Caki2 (cell line): ENCODE measurements at regions not wholly inside any gene's neighbourhood (a gene's known extent, or its start where the extent isn't known, plus 50 kb on each side); places are given as distances from the start of the nearest gene placed in this dataset.

Experiments
- DNase-seq: peaks from one replicate; pipeline ENCODE4 v3.0.0-alpha.2; 2015; ENCODE audit warnings: low read depth
- in situ Hi-C: cut with HindIII; loops from 2 replicates; pipeline ENCODE4 v1.10.0; 2016; ENCODE audit warnings: low sequenced_read_pairs, low pct_unique_long_range_greater_than_20kb, mixed read lengths

DNA sequence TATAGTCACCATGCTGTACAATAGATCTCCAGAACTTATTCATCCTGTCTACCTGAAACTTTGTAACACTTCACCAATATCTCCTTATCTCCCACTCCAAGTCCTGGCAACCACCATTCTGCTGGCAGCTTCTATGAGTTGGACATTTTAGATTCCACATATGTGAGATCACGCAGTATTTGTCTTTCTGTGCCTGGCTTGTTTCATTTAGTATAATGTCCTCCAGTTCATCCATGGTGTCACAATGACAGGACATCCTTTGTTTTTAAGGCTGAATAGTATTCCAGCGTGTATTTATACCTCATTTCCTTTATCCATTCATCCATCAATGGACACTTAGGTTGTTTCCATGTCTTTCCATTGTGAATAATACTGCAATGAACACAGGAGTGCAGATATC is 198.7 kb downstream of the QDPR start:
- in situ Hi-C loops, result no loop called here
- DNase-seq, result no peak

GRCh38 chr4:17310269-17310652 is 201.6 kb downstream of the QDPR start:
- no peak for DNase-seq
- in situ Hi-C loops, result no loop called here

DNA sequence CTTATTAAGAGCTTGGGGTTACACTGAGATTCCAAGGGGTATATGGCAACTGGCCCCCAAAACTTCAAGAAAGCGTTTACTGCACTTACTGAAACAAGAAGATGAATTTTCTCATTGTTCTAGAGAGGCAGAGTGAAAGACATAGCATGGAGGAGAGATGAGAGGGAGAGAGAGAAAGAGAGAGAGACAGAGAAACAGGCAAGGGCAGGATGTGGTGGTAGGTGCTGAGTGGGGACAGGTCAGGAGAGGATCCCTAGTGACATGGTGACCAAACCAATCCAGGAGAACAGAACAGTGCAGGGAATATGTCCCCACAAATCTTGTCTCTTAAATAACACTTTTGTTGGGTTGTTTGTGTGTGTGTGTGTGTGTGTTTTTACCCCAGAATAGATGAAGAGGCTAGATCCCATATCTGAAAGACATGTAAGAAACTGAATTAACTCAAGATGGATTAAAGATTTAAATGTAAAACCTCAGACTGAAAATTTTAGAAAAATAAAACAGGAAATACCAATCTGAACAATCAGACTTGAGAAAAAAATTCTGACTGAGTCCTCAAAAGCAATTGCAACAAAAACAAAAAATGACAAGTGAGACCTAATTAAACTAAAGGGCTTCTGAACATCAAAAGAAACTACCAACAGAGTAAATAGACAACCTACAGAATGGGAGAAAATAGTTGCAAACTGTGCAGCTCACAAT is 202.2 kb downstream of the QDPR start:
- in situ Hi-C loops, result no loop called here
- no peak for DNase-seq

DNA sequence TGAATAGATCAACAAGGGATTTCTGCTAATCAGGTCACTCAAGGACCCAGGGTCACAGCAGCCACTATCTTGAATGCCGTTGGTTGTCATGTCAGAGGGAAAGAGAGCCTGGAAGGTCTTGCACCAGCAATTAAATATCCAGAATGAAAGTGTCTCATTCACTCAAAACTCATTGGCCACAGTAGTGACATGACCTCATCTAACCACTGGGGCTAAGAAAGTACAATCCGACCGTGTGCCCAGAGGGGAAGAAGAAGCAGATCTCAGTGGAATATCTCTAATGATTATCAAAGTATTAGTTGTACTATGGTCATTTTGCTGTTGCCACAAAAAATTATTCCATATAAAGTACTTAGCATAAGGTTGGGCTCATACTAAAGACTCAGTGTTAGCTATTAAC is 210.0 kb downstream of the QDPR start:
- no peak for DNase-seq
- in situ Hi-C loops, result no loop called here

- in situ Hi-C loops, result no loop called here
- DNase-seq, result no peak
Observed at GRCh38 chr4:17301266-17301665, 210.6 kb downstream of the QDPR start.

GRCh38 chr4:17296921-17297890 is 214.7 kb downstream of the QDPR start:
- in situ Hi-C loops, result no loop called here
- DNase-seq, result no peak

DNA sequence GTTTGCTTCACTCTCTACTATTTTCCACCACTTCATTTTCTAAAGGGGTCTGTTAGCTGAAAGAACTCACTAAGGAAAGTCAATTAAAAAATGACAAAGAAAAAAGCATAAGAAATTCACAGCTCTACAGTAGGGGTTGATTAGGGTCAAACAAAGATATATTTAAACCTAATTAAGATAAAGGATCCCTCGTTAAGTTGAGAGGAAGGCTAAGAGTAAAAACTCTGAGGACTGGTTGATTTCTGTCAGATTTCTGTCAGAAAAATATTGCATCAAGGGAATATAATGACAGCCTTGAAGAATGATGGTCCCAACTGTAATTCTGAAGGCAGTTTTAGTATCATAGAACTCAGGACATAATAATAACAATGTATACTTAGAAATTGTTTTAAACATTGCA is 218.0 kb downstream of the QDPR start:
- no peak for DNase-seq
- in situ Hi-C loops, result no loop called here

DNA sequence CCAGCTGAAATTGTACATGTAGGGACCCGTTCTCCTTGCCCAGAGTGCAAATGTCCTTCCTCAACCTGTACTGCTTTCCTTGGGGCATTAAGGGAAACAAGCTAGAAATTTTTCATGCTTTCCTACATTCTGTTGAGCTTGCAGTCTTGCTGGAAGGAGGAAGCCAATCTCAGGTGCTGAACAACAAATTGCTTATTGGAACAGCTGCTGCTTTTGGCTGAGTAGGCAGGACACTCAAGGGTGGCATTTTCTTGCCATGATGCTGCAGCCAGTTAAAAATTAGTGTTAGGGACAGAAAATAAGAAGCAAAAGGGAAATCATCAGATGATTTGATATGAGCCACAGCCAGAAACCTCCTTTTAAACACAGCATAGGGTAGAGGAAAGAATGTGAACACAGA is 223.7 kb downstream of the QDPR start:
- DNase-seq, result no peak
- in situ Hi-C loops, result no loop called here

DNA sequence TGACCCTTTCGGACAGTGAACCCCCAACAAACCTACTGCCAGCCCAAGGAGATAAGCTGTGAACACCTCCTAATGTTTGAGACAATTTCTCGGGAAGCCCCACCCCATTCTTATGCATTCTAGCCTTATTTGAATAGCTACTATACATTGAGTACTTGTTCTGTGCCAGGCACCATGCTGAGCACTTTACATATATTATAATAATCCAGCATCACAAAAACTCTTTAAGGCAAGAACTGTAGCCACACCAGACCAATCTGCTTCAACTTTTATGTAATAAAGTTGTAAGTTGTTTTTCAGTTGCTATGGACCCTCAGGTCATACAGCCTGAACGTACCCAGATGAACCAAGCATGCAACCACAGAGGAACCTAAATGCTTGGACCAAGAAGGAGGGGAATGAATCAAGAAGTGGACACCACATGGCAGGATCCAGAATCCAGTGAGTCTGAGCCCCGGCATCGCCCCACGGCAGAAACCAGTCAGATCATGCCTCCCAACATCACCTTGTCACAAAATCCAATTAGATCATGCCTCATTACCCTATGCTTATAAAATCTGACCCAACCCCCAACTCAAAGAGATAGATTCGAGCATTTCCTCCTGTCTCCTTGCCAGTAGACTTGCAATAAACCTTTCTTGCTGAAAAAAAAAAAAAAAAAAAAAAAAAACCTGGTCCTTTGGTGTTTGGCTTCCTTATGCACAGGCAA is 225.0 kb downstream of the QDPR start:
- DNase-seq, result no peak
- in situ Hi-C loops, result no loop called here

DNA sequence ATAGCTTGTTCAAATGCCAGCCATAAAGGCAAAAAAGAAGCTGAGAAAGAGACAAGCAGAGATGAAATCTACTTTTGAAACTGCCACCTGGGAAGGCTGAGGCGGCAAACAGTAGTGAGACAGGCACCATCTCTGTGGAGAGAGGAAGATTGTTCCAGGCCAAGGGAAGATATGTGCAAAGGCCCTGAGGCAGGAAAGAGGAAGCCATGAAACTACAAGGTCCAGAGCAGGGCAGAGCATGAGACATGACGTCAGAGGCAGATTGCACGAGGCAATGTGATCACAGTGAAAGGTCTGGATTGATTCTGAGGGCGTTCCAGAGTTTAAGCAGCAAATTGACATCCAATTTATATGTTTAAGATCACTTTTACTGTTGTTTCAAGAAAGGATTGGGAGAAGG is 226.1 kb downstream of the QDPR start:
- no peak for DNase-seq
- in situ Hi-C loops, result no loop called here

GRCh38 chr4:17284323-17285175 is 227.3 kb downstream of the QDPR start:
- DNase-seq, result no peak
- in situ Hi-C loops, result no loop called here

GRCh38 chr4:17283832-17284231 is 228.1 kb downstream of the QDPR start:
- in situ Hi-C loops, result no loop called here
- DNase-seq, result no peak

DNA sequence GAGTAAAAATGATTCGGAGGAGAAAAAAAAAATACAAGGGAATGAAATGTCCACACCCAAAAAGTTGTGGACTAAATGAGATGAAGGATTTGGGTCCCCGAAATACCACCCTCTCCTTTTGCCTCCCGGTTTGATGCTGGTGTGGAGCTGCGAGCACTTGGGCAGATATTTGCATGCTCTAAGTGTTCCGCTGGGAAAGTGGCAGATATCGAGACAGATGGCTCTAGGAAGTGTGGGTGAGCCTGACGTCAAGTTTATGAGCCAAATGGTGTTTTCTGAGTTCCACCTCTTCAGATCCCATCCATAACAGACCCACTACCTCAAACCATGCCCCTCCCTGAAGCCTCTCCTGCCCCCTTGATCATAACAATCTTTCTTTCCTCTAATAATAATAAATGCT is 228.6 kb downstream of the QDPR start:
- no peak for DNase-seq

GRCh38 chr4:17280261-17281018 is 231.4 kb downstream of the QDPR start:
- in situ Hi-C loops, result no loop called here
- DNase-seq, result no peak

More for the DNA sequence above, 228.6 kb downstream of the QDPR start:
- in situ Hi-C loops, result no loop called here

GRCh38 chr4:17276776-17277175 is 235.1 kb downstream of the QDPR start:
- in situ Hi-C loops, result no loop called here

DNA sequence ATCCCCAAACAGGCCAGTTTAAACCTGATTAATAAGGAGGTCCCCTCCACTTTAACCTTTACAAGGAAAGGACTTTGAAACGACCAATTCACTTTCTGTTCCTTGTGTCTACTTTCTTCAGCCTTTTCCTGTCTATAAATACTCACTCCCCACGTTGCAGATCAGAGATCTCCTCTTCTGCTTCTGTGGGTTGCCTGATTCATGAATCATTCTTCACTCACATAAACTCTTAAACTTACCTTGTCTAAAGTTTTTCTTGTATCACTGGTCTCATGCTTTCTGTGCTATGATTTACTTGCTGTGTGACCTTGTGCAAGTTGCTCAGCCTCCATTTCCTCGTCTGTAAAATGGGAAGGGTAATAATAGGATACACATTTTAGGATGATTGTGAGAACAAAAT is 236.1 kb downstream of the QDPR start:
- DNase-seq, result no peak
- in situ Hi-C loops, result no loop called here

More at GRCh38 chr4:17276776-17277175, 235.1 kb downstream of the QDPR start:
- no peak for DNase-seq

GRCh38 chr4:17273047-17273446 is 238.8 kb downstream of the QDPR start:
- no peak for DNase-seq
- in situ Hi-C loops, result no loop called here
